Bronchial epithelial cell (primary cell): ENCODE measurements at regions not wholly inside any gene's neighbourhood (a gene's known extent, or its start where the extent isn't known, plus 50 kb on each side); places are given as distances from the start of the nearest gene placed in this dataset.

Experiments used
- DNase-seq: peaks from one replicate; pipeline ENCODE4 v3.0.0-alpha.2; 2010; ENCODE audit warnings: low read depth
- FAIRE-seq: peaks from 2 replicates; lab custom pipeline; 2011; peaks lifted over from hg19 to GRCh38; lab: Jason Lieb, UNC
- H3K27me3 ChIP-seq: 2 replicates; pipeline ENCODE4 v1.5.1; 2011; ENCODE audit warnings: low read length; ENCODE audit not compliant: control insufficient read depth, insufficient read depth
- H3K36me3 ChIP-seq: 2 replicates; pipeline ENCODE4 v1.5.1; 2011; ENCODE audit warnings: low read length; ENCODE audit not compliant: control insufficient read depth, insufficient read depth
- H3K4me3 ChIP-seq: 2 replicates; pipeline ENCODE4 v1.5.1; 2011; ENCODE audit warnings: mild to moderate bottlenecking, low read depth, low read length, control low read depth
- CTCF ChIP-seq: IDR thresholded peaks from 2 replicates; pipeline ENCODE4 v1.5.1; 2011; ENCODE audit warnings: mild to moderate bottlenecking, moderate library complexity, low read length, control low read depth, inconsistent platforms; ENCODE audit not compliant: insufficient read depth, severe bottlenecking

- DNase-seq, result no peak
- no peak overlapping the region for H3K4me3 ChIP-seq
- no peak for FAIRE-seq
- no peaks in the 10 kb centered on the region for H3K36me3 ChIP-seq
- H3K27me3 ChIP-seq, result no peaks in the 10 kb centered on the region
- TF ChIP-seq CTCF, result no peak
Observed at GRCh38 chr3:106281221-106281620, 412.4 kb upstream of the CBLB start.

GRCh38 chr3:106282943-106283342 lies 414.1 kb upstream of the CBLB start:
- Histone ChIP-seq H3K36me3 (no peaks in the 10 kb centered on the region), H3K27me3 (no peaks in the 10 kb centered on the region), H3K4me3 (no peak overlapping the region)
- DNase-seq, result no peak
- no peak for TF ChIP-seq CTCF
- no peak for FAIRE-seq

GRCh38 chr3:106288781-106289180 lies 420.0 kb upstream of the CBLB start:
- Histone ChIP-seq H3K4me3 (no peak overlapping the region), H3K27me3 (no peaks in the 10 kb centered on the region), H3K36me3 (no peaks in the 10 kb centered on the region)
- no peak for TF ChIP-seq CTCF
- FAIRE-seq (no peak), DNase-seq (no peak)

- no peaks in the 10 kb centered on the region for H3K36me3 ChIP-seq
- no peak for DNase-seq
- H3K4me3 ChIP-seq, result no peak overlapping the region
- TF ChIP-seq CTCF, result no peak
- no peak for FAIRE-seq
- no peaks in the 10 kb centered on the region for H3K27me3 ChIP-seq
Observed at GRCh38 chr3:106290304-106290997, 421.6 kb upstream of the CBLB start.

GRCh38 chr3:106293161-106293560 lies 424.3 kb upstream of the CBLB start:
- no peaks in the 10 kb centered on the region for H3K36me3 ChIP-seq
- no peak for TF ChIP-seq CTCF
- DNase-seq (no peak), FAIRE-seq (no peak)
- H3K27me3 ChIP-seq, result no peaks in the 10 kb centered on the region
- H3K4me3 ChIP-seq, result no peak overlapping the region

GRCh38 chr3:106294121-106294520 lies 425.3 kb upstream of the CBLB start:
- Histone ChIP-seq H3K4me3 (no peak overlapping the region), H3K36me3 (no peaks in the 10 kb centered on the region), H3K27me3 (no peaks in the 10 kb centered on the region)
- TF ChIP-seq CTCF, result no peak
- FAIRE-seq (no peak), DNase-seq (no peak)
